Smooth muscle cell (in vitro differentiated cells): ENCODE measurements at regions not wholly inside any gene's neighbourhood (a gene's known extent, or its start where the extent isn't known, plus 50 kb on each side); places are given as distances from the start of the nearest gene placed in this dataset.
"Not testable (repeated sequence)": the region's sequence is repeated elsewhere in the genome, so short reads cannot be mapped to it uniquely, and the experiment has no call there.

Experiments used
- DNase-seq: peaks from one replicate; lab custom pipeline; 2025; ENCODE audit not compliant: unreplicated experiment; lab: John Stamatoyannopoulos, UW
- H2AFZ ChIP-seq: fragments of 200-600 bp; sonication (generic); 2 replicates; pipeline ENCODE4 v1.6.0; 2016; ENCODE audit warnings: antibody characterized with exemption, low read depth, mild to moderate bottlenecking
- H3F3A ChIP-seq: fragments of 200-600 bp; sonication (generic); 2 replicates; pipeline ENCODE4 v1.6.0; 2017; ENCODE audit warnings: antibody characterized with exemption, low read depth
- H3K27ac ChIP-seq: fragments of 200-600 bp; sonication (generic); 2 replicates; pipeline ENCODE4 v1.5.1; 2016; ENCODE audit warnings: low read depth, mild to moderate bottlenecking
- H3K27me3 ChIP-seq: fragments of 200-600 bp; sonication (generic); 2 replicates; pipeline ENCODE4 v1.6.1; 2016; ENCODE audit warnings: low read depth, mild to moderate bottlenecking
- H3K36me3 ChIP-seq: fragments of 200-600 bp; sonication (generic); 2 replicates; pipeline ENCODE4 v1.5.1; 2016; ENCODE audit warnings: low read depth
- H3K4me1 ChIP-seq: fragments of 200-600 bp; sonication (generic); 2 replicates; pipeline ENCODE4 v1.5.1; 2016; ENCODE audit warnings: low read depth
- H3K4me2 ChIP-seq: fragments of 200-600 bp; sonication (generic); 2 replicates; pipeline ENCODE4 v1.6.0; 2016; ENCODE audit warnings: mild to moderate bottlenecking
- H3K4me3 ChIP-seq: fragments of 200-600 bp; sonication (generic); 2 replicates; pipeline ENCODE4 v1.5.1; 2016; ENCODE audit warnings: mild to moderate bottlenecking
- H3K79me2 ChIP-seq: fragments of 200-600 bp; sonication (generic); 2 replicates; pipeline ENCODE4 v1.6.0; 2016; ENCODE audit warnings: low read depth, mild to moderate bottlenecking
- H3K9ac ChIP-seq: fragments of 200-600 bp; sonication (generic); 2 replicates; pipeline ENCODE4 v1.6.0; 2016; ENCODE audit warnings: low read depth
- H3K9me3 ChIP-seq: fragments of 200-600 bp; sonication (generic); replicated peaks from 2 replicates; pipeline ENCODE4 v1.5.1; 2016; ENCODE audit warnings: low read depth
- H4K20me1 ChIP-seq: fragments of 200-600 bp; sonication (generic); 2 replicates; pipeline ENCODE4 v1.6.0; 2016; ENCODE audit warnings: low read depth
- CTCF ChIP-seq: fragments of 200-600 bp; sonication (generic); IDR thresholded peaks from 2 replicates; pipeline ENCODE4 v1.5.1; 2017; ENCODE audit warnings: borderline replicate concordance, mild to moderate bottlenecking, antibody characterized with exemption; ENCODE audit not compliant: insufficient read depth, poor library complexity, severe bottlenecking
- WGBS: methylation state at CpG from one replicate; pipeline ENCODE4 v1.1.7; 2016; ENCODE audit warnings: low lambda C conversion rate; 5-methylcytosine and 5-hydroxymethylcytosine counted together

- Histone ChIP-seq H3K27me3 (no peaks in the 10 kb centered on the region), H3K9me3 (no peaks in the 10 kb centered on the region), H3K27ac (no peak overlapping the region), H3K36me3 (no peaks in the 10 kb centered on the region), H4K20me1 (no peaks in the 10 kb centered on the region), H2AFZ (no peak overlapping the region), H3F3A (no peaks in the 10 kb centered on the region), H3K9ac (no peak overlapping the region), H3K79me2 (no peaks in the 10 kb centered on the region), H3K4me3 (no peak overlapping the region), H3K4me2 (no peak overlapping the region), H3K4me1 (peaks cover 12% of the 10 kb centered on the region)
- 86% methylated on average over 2 of the region's 2 CpGs for WGBS
- DNase-seq = no peak
- TF ChIP-seq CTCF = no peak
Measured at GRCh38 chr5:71788794-71789193, 69.7 kb downstream of the CARTPT start.

GRCh38 chr5:71789746-71790145, 70.7 kb downstream of the CARTPT start:
- DNase-seq = no peak
- Histone ChIP-seq H4K20me1 (no peaks in the 10 kb centered on the region), H3K4me2 (no peak overlapping the region), H3K4me1 (peaks cover 12% of the 10 kb centered on the region), H3K27ac (no peak overlapping the region), H2AFZ (no peak overlapping the region), H3K36me3 (no peaks in the 10 kb centered on the region), H3K27me3 (no peaks in the 10 kb centered on the region), H3F3A (no peaks in the 10 kb centered on the region), H3K9ac (no peak overlapping the region), H3K79me2 (no peaks in the 10 kb centered on the region), H3K9me3 (no peaks in the 10 kb centered on the region), H3K4me3 (no peak overlapping the region)
- 71% methylated on average over 4 of the region's 4 CpGs for WGBS
- no peak for TF ChIP-seq CTCF

- no peak for TF ChIP-seq CTCF
- WGBS = 42% methylated on average over 7 of the region's 7 CpGs
- no peak overlapping the region for H3K27ac ChIP-seq
- no peaks in the 10 kb centered on the region for H3K27me3 ChIP-seq
- no peaks in the 10 kb centered on the region for H4K20me1 ChIP-seq
- H2AFZ ChIP-seq = no peak overlapping the region
- DNase-seq = no peak
- no peak overlapping the region for H3K4me3 ChIP-seq
- no peak overlapping the region for H3K9ac ChIP-seq
- no peaks in the 10 kb centered on the region for H3K9me3 ChIP-seq
- H3K4me2 ChIP-seq = no peak overlapping the region
- H3K4me1 ChIP-seq = peaks cover 12% of the 10 kb centered on the region
- H3K79me2 ChIP-seq = no peaks in the 10 kb centered on the region
- H3F3A ChIP-seq = no peaks in the 10 kb centered on the region
- no peaks in the 10 kb centered on the region for H3K36me3 ChIP-seq
Measured at GRCh38 chr5:71790433-71790832, 71.4 kb downstream of the CARTPT start.

DNA sequence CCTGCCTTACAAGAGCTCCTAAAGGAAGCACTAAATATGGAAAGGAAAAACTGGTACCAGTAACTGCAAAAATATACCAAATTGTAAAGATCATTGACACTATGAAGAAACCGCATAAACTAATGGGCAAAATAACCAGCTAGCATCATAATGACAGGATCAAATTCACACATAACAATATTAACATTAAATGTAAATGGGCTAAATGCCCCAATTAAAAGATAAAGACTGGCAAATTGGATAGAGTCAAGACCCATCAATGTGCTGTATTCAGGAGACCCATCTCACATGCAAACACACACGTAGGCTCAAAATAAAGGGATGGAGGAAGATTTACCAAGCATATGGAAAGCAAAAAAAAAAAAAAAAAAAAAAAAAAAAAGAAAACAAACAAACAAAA, 73.0 kb downstream of the CARTPT start:
- H3K4me3 ChIP-seq, H3K4me1 ChIP-seq, H3K36me3 ChIP-seq, H3K9ac ChIP-seq, H3K4me2 ChIP-seq, H3K27me3 ChIP-seq, H3K79me2 ChIP-seq, H3K9me3 ChIP-seq, H3F3A ChIP-seq, DNase-seq, H4K20me1 ChIP-seq, H2AFZ ChIP-seq, H3K27ac ChIP-seq: not testable (repeated sequence)
- WGBS = 98% methylated on average over 2 of the region's 2 CpGs
